ENCODE measurements at regions not wholly inside any gene's neighbourhood (a gene's known extent, or its start where the extent isn't known, plus 50 kb on each side); places are given as distances from the start of the nearest gene placed in this dataset.

DNA sequence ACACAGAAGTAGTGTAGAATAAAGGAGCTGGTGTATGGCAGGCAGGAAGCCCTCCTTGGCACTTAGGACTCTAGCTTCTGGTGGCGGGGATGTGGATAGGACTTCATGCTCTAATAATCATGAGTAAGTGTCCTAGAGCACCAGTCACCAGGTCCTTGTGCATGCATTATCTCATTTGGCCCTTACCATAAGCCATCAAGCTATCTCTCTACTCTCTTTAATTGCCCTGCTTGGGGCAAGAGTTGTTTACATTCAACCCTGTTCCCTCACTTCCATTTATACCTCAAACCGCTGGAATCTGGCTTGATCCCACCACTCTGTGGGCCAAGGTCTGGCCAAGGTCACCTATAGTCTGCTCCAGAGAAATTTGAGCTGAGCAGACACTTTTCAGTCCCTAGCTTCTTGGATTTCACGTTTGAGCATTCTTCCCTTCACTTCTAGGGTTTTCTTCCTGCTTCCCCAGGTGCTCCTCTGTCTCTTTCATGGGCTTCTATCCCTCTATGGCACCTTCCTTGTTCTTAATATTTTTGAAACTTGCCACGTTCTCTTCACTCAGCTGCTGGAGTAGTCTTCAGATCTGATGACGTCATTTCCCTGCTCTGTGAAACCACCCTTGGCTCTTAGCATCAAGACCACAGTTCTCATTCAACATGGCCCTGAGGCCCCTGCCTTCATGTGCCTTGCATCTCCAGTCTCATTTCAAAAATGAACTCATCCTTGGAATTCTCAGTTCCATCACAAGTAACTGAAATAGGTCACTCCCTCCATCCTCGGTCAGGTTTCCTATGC is 94.9 kb upstream of the GATA6 start:
- no peak for DNase-seq

DNA sequence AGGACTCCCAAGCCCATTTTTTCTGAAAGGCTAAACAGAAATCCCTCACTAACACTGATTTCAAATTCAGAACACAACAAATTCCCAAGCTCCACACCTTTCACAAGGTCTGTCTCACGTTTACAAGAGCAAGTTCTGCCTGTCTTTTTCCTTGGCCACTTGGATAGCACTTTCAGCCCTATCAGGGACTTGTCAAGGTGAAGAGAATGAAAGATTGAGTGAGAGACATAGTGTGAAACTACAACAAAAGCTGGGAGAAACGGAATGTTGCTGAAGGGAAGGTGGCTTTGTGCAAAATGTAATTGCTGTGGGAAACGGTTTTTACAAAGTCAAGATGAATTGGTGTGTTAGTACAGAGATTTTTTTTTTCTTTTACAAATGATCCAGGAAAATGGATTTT is 89.4 kb upstream of the GATA6 start:
- DNase-seq, result no peak

DNA sequence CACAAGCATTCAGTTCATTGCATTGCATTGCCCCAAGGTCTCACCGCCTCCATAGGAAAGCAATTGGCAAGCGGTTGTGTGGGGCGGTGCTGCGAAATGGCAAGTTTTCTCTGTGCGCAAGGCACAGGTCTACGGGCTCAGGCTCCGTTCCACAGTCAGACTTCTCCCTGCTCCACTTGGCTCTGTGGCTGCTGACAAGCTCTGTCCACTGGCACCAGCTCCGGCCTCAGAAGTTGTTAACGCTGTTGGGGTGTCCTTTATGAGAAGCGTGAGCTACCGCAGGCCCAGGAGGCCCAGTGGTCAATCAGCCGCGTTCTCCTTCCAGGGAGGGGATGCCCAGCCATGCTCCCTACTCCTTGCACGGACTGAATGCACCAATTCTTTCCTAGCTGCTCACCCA is 87.0 kb upstream of the GATA6 start:
- no peak for DNase-seq

DNA sequence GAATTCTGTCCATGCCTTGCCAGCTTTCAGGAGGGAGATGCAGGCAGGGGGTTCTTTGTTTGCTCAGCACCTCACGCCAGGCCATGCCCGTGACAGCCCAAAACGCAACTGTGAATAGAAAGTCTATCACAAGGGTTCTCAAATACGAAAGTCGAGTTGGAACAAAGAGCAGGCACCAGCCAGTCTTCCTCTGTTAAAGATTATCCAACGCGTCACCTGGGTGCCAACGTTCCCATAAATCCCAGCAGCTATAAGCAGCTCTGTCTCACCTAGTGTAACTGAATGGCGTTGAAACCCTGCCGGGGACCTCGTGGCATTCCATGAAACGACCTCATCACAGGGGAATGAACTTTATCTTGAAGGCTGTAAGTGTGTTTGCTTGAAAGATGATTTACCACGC is 84.8 kb upstream of the GATA6 start:
- no peak for DNase-seq

DNA sequence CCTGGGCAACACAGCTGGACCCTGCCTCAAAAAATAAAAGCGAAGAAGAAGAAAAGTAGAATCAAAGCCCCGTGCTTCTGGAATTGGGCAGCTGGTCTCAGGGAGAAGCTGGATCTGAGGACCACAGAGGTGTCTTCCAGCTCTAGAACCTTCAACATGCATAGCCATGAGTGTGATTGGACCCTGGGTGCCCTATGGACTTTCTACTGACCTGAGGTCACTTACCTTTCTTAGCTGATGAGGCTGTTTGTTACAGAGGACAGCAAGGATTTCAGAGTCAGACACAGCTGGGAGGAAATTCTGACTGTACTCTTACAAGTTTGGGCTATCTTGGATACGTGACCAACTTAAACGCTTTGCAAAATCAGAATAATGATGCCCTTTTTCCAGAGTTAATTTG is 82.4 kb upstream of the GATA6 start:
- no peak for DNase-seq

DNA sequence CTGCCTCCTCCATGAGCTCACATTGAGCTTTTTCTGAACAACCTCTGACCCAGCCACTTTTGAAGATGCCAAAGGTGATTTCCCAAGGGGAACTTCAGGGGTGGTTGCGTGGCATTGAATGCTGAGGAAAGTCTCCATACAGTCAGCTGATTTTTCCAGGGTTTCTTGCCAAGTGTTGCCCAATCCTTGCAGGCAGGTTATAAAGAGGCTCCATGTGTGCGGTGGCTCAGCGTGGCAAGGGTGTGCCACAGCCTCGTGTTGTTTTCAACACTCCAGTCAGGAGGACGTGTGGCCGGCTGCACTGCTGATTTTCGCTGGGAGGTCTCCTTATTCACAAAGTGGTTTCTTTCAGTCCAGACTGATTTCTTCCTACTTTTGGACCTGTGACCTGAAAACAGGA is 81.4 kb upstream of the GATA6 start:
- DNase-seq, result no peak

DNA sequence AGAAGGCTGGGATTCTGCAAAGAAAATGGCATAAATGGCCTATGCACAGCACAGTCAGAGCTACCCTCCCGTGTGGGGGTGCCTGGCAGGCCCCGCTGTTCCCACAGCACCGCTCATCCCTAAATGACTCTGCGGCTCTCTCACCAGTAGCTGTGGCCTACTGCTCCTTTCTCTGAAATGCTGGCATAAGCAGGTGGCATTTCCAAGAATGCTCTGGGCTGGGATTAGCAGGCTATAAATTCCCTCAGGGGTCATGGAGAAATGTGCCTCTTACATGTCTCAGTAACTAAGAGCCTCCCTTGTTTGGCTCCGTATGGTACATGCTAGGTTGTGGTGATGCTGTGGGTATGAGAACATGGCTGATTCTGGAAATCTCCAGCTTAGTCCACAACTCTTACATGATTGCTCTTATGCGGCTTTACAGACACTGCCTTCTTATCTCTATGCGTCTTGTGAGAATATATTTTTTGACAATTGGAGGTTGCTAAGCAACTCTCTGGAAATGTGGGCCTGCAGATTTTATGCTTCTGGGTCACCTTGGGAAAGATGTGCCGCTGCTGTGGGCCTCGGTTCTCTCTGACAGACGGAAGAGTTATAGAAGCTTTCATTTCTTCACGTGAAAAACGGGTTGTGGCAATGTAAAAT is 80.3 kb upstream of the GATA6 start:
- no peak for DNase-seq

DNA sequence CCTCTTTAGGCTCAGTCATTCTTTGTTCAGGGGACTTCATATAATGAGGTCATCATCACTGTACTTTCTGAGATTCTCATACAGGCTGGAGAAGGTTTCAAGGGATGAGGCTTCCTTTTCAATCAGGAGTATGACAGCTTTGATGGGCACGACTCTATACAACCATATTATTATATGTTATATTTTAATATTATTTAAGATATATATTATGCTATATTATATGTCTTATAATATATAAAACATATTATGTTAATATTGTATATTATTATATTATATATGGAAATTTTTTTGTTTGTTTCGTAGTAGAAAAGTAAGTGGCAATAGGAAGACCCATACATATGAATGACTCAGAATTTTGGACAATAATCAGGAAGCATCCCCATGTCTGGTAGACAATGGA is 78.0 kb upstream of the GATA6 start:
- DNase-seq, result no peak

DNA sequence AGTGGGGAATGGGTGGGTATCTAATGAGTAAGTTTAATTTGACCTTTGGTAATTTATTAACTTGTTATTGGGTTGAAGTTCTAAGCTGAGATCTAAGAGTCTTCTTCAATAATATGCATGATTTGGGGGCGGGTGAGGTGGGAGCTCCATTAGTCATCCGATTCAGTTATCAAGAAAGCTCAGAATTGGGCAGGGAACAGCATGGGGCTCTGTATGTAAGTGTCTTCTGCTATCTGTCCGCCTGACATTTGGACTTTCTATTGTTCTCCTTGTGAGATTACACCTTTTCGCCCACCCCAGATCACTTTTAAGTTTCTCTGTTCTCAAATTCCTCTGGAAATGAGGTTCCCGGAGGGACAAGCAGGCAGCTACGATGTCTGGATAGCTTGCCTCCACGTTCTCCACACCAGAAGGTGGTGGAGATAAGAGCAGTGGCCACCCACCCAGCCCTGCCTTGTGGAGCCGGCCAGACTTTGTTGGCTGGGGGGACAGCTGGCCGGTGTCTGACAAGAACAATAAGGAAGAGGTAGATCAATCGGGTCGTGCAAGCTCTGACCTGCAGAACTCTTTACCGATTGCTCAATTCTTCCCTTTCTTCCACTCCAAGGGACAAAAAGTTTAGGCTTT is 75.5 kb upstream of the GATA6 start:
- DNase-seq, result no peak

DNA sequence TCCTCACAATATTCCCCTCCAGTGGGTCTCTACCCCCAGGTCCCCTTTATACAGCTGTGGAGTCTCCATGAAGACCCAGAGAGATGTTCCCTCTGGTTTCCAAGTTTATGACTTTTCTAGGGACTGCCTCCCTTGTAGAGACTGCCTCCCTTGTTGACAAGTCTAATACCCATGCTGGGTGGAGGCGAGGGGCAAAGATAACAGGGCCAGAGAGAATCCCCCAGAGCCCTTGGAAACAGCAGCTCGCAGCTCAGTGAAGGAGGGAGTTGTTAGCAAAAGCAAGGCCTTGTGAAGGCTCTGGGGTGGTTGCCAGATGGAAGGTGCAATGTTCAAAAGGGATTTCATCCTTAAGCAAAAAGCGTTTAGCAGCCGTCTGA is 75.0 kb upstream of the GATA6 start:
- DNase-seq, result no peak

DNA sequence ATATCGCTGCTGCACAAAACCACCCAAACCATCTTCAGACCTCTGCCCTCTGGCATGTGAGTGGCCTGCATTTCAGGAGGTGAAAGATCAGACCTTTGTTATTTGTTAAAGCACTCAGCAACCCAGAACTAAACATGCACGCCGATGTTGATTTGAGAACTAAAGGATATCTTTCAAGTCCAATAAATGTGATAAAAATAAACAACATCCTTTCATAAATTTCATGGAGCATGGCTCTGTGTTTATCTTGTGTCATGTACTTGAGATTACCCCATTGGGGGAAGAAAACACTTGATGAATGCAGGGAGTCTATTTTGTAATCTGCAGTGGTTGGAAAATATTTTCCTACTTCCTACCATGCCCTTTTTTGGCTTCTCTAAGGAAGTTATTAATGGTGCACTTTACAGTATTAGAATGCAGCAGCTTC is 70.8 kb upstream of the GATA6 start:
- DNase-seq, result no peak

DNA sequence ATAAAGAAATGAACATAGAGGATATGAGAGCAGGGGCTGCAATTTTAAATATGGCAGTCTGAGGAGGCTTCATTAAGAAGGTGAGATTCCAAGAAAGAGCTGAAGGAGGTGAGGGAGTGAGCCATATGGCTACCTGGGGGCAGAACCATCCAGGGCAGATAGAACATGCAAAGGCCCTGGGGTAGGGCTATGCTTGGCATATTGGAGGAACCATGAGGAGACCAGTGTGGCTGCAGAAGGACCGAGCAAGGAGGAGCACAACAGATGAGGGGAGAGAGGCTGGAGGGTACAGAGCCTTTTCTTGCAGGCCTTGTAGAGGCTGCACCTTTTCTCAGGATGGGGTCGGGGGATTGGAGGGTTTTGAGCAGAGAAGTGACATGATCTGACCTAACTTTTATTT is 69.5 kb upstream of the GATA6 start:
- no peak for DNase-seq

DNA sequence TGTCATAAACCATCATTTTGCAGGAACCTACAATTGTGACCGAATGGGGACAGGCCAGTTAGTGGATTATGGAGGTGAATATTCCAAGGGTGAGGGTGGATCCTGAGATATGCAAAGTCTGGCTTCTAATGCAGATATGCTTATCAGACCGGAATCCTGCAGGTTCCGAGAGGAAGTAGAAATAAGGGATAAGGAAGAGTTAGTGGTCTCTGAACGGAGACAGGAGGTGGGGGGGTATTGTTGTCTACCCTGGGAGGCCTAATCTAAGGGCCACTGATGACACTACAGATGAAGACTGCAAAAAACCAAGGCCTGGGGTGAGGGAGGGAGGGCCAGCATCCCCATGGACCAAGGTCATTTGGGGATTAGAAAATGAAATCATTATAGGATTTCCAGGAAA is 67.7 kb upstream of the GATA6 start:
- no peak for DNase-seq

DNA sequence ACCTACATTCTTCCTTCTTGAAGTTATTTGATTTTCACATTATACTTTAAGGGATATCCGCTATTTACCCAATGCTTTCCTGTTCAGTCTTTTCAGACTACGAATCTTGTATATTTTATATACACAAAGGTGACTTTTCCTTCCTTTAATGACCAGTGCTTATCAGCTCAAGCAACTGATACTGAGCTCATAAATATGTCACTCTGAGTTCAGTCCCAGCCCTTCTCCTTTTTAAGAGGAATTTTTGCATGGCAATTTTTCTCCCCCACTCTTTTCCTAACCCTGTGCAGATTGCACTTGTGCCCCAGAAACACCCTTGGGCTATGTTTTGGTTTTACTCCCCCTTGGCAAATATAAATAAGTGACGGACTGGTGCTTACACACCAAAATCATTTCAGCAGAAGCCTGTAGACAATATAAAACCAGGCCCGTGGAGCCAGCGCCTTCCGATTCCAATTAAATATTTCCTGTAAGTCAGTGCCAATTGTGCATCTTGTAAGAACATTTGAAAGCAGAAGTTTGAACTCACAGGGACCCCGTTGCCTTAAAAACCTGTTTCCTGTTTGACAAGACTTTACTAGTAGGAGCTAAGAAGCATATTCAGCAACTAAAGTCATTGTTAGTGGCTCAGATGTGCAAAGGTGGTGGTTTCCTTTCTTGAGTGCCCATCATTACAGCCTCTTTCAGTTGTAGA is 66.3 kb upstream of the GATA6 start:
- DNase-seq, result no peak

DNA sequence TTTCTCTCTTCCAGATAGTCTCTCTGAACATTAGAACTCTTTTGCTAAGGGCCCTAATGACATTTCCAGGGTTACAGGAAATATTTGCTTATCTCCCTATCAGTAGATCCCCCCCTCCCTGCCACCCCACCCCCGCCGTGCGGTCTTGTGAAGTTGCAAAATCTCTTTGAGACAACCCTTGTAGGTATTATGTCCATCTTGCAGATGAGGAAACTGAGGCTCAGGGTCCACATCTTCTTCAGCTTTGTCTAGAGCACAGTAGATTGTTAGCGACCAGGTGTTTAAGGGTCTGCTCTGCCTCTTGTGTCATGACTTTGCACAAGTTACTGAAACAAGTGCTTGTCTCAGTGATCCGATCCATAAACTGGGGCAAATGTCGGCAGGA is 65.8 kb upstream of the GATA6 start:
- DNase-seq, result no peak

DNA sequence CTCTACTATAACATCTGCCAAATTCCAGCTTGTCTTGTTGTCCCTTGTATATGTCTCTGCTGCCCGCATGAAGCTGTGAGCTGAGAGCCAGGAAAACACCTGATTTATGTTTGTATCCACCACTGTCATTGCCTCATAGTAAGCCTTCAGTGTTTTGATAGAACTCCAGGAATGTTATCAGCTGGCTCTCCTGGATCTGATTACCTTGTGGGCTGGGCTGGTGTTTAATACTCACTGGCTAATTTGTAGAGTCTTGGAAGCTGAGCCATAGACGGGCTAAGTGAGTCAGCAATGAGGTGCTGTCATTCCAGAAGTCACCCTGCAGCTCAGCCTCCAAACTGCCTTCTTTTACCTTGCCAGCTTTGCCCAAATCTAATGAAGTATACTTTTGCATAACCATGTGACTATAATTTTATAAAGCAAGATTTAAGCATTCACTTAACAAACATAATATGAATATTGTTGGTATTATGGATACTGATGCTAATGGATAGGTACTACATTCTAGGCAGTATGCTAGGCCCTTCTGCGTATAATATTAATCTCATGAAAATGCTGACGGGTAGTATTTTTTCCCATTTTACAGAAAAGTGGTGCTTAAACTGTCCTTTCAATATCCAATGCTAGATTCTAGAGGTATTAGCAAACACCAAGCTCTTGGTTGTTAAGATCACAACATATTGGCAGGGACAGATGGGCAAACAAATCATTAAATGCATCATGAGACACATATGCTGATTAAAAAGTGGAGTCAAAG is 62.7 kb upstream of the GATA6 start:
- DNase-seq, result no peak

DNA sequence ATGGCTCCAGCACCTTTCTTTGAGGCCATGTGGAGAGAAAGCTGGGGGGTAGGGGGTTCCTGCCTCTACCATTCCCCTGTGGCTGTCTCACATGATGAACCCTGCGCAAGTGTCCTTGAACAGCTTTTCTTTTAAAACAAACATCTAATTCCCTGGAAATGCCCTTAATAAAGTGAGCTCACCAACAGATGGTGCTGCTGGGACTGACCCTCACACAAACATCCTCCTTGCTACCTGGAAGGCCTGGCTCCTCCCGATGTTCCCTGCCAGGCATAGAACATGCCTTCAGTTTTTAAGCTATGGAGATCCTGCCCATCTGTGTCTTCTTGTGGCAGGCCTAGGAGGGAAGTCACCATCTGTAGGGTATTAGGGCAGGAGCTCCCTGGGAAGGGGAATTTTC is 60.7 kb upstream of the GATA6 start:
- no peak for DNase-seq

DNA sequence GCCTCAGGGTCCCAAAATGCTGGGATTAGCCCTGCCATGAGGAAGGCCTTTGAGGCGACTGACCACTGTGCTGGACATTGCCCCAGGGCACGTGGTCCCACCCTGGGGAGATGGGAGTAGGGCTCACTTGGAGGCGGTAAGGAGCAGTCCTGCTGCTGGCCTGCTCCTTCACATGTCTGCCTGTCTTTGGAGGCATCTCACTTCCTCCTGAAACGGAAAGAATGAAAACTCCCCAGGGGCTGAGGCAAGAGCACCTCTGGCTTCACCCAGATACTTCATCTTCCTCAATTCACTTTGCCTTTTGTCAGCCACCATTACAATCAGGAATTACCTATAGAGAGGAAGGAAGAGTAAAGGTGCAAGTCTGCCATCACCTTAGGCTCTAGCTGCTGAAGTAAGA is 59.9 kb upstream of the GATA6 start:
- DNase-seq, result no peak

DNA sequence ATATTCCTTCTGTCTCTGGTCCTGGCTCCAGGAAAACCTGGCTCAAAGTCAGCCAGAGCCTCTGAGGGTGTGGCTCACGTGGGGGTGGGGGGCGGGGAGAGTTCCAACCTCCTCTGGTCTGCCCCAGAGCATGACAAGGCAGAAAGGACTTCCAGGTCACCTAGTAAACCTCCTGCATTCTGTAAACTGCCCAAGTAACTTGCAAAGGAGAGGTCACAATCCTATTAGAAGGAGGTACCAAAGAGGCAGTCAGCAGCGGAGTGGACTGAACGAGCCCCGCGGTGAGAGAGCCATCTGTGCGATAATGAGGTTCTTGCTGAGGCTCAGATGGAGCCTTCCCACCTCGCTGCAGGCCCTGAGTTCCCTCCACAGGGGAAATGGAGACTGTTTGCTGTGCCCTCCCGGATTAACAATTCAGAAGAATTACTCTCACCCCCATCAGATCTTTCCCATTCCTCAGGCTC is 58.9 kb upstream of the GATA6 start:
- no peak for DNase-seq

DNA sequence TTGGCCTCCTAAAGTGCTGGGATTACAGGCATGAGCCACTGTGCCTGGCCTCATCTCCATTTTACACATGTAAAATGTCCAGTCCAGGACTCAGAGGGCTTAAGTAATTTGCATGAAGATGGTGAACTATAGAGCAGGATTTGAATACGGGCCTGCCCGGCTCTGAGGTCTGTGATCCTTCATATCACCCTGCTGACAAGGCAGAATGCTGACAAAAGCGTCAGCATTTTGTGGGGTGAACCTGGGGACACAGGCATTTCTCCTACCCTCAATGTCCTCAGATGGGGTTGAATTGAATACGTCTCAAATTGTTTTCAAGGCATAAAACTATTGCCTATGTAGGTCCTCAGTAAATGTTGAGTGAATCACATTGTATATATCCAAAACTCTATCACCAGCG is 57.2 kb upstream of the GATA6 start:
- no peak for DNase-seq

DNA sequence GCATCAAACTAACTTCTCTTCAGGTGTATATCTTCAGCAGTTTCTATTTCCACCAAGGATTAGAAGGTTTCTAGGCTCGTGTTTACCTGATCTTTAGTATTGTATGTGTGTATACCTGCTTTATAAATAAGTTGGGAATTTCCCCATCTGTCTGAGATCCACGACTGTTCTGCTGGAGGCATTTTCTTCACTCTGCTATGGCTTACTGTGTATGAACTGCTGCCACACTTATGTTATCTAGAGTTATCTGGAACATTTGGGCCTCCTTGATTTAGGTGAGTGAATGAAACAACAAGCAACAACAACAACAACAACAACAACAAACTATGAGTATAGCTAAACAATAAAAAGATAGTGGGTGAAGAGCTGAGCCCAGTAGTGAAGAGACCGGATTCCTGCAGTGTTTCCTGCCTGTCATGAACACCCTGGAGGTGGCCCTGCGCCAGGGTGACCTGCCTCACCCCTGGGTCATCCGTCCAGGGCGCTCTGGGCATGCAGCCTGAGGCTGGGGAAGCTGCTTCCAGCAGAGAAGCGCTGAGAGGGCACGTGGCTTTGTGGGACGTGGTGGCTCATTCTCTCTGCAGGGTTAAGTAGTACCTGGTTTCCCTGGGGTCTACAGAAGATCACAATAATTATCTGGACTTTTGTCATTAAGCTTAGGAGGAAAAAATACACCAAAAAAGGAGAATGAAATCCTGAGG is 56.1 kb upstream of the GATA6 start:
- no peak for DNase-seq
